ENCODE measurements at regions not wholly inside any gene's neighbourhood (a gene's known extent, or its start where the extent isn't known, plus 50 kb on each side); places are given as distances from the start of the nearest gene placed in this dataset.

- no peak for TF ChIP-seq GATA3 (IDR thresholded peaks at IDR 0.05; ENCODE audit: low read depth, low read length)
- no peak for TF ChIP-seq GATA2 (IDR thresholded peaks at IDR 0.05; ENCODE audit: low read depth, low read length)
Observed at GRCh38 chr19:30712431-30713337, 340.5 kb downstream of the ZNF536 start.
